ENCODE measurements at regions not wholly inside any gene's neighbourhood (a gene's known extent, or its start where the extent isn't known, plus 50 kb on each side); places are given as distances from the start of the nearest gene placed in this dataset.

DNA sequence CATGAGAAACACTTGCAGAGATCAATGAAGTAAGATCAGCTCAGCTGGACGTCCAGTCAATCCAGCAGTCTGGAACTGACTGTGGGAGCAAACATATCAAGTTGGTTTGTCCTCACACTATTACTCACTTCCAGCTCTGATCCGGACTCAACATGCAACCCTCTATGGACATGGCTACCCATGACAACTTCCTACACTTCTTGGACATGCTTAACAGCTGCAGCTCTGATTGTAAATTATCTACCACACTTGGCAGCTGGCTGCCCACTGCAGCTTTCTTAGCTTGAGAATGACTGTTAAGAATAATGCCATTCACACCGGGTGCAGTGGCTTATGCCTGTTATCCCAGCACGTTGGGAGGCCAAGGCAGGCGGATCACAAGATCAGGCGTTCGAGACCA is 429.8 kb downstream of the EPHA4 start:
- no peak for DNase-seq

DNA sequence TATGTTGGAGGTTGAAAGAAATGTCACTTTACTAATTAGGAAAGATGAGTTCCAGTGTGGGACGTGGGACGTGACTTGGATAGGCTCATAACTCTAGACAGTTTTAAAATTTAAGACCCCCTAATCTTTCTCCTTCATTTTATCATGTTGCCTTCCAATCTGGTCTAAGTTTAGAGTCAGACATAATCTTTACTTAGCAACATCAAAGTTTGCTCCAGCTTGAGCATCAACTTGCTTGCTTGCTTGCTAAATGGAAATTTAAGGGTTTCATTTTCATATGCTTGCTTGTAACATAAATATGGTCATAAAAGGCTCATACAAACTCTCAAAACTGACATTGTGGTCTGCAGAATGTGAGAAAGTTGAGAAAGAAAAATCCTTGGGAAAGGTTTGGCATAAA is 428.9 kb downstream of the EPHA4 start:
- DNase-seq = no peak

DNA sequence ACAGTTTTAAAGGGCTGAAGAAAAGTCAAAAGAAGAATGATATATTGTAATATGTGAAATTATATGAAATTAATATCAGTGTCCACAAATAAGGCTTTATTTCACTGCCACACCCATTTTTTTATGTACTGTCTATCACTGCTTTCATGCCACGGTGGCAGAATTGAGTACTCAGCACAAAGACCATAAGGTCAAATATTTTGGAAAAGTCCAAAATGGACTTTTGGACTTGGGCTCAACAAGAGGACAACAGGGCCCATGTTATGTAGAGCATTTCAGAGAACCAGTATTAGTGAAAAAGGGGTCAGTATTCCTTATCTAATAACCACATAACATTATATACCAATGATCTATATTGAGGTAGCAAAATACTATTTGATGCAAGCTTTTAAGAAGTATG is 427.2 kb downstream of the EPHA4 start:
- DNase-seq = no peak

DNA sequence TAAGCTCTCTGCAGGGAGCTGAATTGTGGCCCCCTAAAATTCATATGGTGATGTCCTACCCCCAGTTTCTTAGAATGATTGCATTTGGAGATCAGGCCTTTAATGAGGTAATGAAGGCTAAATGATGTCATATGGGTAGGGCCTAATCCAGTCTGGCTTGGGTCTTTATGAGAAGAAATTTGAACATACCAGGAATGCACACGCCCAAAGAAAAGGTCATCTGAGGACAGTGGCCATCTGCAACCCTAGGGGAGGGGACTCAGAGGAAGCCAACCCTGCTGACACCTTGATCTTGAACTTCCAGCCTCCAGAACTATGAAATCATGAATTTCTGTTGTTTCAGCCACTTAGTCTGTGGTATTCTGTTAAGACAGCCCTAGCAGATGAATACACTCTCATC is 426.7 kb downstream of the EPHA4 start:
- no peak for DNase-seq

DNA sequence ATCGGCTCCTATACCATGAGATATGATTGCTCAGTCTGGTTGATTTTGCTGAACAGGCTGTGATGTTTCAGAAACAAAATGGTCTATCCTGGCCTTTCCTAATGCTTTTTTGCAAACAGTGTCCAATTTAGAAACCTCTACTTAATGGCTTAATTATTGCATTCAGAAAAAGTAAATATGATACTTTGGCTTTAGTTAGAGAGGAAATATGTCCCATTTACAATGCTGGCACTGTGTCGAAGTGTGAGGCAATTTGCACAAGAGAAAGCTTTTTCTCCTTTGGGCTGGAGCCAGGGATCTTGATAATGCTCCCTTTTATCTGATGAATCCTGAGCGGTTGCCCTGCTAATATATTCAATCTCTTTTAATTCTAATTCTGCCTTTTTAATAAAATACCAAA is 418.9 kb downstream of the EPHA4 start:
- DNase-seq = no peak

DNA sequence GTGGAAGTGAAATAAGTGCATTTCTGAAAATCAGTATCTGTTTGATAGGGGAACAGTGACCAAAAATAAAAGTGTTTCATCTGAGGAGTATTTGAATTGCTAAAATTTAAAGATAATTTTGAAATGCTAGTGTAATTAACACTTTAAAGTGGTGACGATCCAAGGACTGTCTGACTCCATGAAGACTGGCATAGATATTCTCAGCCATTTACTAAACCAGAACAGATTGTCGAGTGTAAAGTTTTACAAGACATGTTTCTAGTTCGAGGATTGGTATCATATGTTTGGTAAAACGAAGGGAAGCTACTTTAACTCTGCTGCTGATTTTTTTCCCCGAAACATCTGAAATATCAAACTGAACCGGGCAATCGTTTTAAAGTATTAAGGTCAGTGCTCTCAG is 417.9 kb downstream of the EPHA4 start:
- DNase-seq = no peak

DNA sequence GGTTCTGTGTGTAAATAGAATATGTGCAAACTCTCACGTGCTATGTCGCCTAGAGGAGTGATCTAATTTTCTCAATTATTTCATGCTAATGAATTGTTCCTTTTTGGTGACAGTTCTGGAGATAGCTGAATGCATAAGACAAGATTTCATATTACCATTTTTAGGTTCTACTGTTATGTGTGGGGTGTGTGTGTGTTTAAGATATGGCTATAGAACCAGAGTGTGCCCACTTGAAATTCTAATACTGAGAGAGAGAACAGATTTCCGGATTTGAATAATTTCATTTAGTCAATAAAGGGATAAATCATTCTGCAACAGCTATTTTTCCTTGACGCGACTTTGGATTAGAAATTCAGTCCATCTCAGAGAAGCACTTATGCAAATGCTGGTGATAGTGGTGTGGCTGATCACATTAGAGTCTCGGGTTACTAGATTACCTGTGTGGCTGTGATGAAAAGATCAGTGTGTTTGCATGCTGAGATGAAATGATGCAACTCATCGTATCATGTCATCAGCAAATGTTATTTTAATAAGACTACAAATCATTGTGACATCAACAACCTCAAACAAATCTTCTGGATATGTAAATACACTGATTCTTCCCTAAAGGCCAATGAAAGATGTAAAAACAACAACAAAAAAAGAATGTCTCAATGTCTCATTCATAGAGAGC is 415.9 kb downstream of the EPHA4 start:
- no peak for DNase-seq

DNA sequence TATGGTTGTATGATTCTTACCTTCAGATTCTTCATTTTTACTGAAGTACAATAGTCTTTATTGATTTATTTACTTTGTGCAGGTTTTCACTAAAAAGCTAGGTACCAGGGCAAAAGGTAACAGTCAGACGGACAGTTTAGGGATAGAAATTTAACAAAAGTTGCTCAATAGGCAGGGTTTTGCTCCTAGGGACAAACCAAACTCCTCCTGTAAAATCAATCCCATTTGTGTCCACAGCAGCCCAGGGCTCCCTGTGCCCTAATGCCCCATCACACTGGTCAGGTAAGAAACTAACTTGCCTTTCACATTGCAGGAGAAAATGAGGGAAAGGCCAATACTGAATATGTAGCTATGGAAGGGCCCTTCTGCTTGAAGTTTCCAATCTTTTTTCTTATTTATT is 410.9 kb downstream of the EPHA4 start:
- no peak for DNase-seq

DNA sequence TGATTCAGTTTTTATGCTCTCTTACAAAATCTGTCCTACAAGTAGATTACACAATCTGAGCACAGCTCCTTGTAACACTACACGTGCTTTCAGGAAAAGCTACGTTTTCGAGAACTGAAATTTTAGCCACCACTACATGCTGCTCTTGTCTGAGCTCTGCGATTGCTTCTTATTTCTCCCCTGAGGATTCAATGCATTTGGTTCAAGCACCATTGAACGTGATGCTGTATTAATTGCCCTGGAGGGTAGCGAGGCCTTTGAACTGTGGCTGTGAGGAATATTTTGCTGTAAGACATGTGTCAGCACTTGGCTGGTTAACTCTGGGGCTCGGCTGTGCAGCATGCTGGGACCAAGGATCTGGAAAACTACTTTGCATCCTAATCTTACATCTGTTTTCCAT is 405.8 kb downstream of the EPHA4 start:
- DNase-seq = no peak

DNA sequence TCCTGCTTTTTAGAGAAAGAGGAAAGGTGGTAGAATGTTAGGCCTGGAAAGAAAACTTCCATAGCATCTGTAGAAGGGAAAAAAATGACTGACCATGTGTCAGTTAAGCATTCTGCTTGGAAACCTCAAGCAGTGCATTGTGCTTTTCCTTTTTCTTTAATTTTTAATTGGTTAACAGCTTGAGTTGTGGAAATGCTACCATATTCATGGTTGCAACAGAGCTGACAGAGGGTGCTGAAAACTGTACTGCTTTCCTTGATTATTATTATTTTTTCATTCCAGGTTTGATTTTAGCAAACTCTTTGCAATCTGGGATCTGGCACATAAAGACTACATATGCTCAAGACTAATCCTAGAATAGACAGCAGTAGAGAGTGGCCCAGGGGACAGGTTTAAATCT is 404.5 kb downstream of the EPHA4 start:
- DNase-seq = no peak

DNA sequence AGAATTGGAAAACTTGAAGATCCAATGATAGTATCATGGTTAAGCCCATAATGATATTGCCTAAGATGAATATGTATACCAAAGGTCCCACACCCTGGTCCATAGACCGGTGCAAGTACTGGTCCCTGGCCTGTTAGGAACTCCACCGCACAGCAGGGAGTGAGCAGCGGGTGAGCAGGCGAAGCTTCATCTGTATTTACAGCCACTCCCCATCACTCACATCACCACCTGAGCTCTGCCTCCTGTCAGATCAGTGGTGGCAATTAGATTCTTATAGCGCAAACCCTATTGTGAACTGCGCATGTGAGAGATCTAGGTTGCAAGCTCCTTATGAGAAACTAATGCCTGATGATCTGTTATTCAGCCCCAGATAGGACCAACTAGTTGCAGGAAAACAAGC is 402.4 kb downstream of the EPHA4 start:
- no peak for DNase-seq

DNA sequence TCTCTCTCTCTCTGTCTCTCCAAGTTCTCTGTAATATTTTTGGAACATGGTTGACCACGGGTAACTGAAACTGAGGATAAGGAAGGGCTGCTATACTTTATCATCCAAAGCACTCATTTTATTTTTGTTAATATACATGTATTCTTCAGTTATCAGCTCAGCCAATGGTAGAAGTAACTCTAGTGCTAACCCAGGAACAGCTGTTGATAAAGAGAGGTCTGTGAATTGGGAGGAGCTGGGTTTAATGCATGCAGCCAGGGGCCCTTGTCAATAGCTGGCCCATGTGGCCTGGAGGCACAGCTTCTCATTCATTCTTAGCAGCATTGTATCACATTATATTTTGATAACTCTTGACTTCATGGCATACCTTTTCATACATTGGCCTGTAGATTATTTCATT is 401.6 kb downstream of the EPHA4 start:
- DNase-seq = no peak

DNA sequence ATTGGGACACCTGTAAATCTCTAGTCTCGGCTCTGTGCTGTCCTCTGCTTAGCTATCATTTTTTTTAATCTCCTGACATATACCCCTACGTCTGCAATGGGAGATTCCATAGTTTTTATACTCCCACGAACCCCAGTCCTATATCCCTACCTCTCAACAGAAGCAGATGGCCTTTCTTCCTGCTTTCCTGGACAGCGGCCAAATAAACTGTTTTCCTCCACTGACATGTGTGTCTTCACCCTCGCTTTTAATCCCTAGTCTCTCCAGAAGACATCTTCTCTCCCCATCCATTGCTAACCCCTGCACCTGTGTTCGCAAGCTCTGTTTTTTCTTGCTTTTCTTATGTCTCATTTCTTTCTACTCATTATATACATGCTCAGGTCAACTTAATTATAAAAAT is 395.4 kb downstream of the EPHA4 start:
- no peak for DNase-seq

DNA sequence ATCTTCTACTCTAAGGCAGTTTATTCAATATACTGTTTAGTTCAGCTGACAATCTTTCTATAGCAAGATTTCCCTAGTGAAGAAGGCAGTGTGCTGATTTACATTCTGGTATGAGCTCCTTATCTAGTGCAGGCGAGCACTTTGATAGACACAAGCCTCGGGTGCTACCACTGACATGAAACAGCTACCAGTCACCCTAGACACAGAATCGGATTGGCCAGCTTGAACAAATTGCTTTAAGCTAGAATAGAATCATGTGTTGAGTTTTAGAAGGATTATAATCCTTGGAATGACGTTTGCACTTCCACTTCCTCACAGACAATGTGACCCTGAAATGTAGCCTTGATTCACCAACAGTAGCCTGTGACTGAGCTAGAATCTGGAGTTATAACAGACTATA is 394.0 kb downstream of the EPHA4 start:
- no peak for DNase-seq

DNA sequence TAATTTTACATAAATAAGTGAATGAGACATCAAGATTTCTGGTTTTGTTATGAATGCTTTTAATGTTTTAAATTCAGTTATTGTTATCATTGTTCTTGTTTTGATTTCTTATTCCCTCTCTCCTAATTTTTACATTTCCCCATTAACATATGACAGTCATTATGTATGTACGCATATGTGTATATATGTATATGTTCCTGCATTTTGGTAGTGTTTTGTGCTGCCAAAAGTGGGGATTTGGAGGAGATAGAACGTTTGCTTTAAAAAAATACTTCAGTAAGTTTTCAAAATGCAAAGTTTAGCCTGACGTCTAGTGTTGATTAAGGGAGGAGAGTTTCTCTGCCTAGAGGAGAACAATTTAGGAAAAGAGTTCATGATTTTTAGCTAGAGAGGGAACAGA is 385.2 kb downstream of the EPHA4 start:
- DNase-seq = no peak

DNA sequence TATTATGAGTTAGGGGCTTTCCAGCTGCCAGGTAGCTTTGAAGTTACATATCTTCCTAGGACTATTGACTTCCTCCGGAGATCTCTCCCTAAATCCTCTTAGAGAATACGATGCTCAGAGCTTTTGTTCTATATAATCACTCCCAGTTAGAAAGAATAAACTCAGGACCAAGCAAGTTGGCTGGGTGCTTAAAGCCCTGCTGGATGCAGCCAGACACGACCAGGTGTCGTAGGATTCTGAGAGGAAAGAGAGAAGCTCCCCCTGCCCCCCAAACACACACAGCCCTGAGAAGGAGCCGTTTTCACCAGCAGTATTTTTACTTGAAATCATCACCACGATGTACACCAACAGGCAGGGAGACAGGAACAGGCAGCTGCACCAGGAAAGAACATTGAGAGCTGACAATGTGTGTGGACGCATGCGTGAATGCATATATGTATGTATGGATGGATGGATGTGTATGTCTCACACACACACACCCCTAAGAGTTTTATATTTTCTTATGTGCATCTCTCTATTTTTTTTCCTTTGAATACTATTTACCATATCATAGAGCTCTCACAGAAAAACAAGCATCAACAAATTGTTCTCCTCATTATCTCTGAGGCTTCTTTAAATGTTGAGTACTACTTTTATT is 382.6 kb downstream of the EPHA4 start:
- no peak for DNase-seq

DNA sequence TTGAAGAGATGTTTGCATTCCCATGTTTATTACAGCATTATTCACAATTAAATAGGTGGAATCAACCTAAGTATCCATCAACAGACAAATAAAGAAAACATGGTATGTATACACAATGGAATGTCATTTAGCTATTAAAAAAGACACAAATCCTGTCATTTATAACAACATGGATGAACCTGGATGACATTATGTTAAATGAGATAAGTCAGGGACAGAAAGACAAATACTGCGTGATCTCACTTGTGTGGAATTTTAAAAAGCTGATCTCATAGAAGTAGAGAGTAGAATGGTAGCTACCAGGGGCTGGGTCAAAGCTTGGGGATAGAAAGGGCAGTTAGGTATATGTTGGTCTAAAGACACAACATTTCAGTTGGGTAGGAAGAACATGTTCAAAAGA is 376.3 kb downstream of the EPHA4 start:
- no peak for DNase-seq

DNA sequence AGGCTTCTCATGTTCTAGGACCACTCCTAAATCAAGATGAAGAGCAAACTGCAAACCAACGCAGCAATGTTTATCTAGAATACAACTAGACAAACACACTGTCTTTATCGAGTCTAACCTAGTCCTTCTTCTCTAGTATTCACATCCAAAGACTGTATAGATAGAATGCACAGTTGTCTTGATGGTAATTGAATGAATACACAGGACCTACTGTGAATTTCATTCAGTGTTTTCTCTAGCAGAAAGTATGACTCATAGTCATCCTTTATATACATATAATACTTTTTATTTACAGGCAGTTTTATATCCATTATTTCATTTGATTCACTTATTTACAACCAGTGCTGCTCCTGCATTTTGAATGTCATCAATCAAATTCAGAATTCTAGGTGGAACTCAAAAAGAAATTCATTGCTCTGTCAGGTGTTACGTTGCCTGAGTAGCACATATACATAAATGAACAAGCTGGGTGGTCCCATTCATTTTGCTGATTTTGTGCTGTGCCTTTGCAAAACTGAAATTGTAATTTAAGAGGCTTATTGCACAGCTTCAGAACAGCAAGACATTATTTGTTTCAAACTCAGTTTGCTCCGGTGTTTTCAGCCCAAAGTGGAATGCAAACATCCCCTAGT is 374.8 kb downstream of the EPHA4 start:
- no peak for DNase-seq

DNA sequence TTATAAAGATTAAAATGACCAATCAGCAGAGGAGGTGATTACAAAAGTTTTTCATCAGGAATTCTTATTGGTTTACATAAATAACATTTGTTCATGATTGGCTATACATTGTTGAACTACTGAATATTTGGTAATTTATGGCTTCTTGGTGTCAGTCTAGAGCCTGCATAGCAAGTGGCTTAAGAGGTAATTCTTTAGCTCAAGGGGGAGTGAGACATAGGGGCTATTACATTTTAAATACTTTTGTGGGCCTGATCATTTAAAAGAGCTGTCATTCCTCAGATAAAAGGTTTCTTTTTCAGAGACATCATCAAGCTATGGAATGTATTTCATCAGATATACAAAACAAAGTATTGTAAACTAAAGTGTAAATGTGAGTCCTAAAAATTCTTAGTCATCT is 373.8 kb downstream of the EPHA4 start:
- no peak for DNase-seq

DNA sequence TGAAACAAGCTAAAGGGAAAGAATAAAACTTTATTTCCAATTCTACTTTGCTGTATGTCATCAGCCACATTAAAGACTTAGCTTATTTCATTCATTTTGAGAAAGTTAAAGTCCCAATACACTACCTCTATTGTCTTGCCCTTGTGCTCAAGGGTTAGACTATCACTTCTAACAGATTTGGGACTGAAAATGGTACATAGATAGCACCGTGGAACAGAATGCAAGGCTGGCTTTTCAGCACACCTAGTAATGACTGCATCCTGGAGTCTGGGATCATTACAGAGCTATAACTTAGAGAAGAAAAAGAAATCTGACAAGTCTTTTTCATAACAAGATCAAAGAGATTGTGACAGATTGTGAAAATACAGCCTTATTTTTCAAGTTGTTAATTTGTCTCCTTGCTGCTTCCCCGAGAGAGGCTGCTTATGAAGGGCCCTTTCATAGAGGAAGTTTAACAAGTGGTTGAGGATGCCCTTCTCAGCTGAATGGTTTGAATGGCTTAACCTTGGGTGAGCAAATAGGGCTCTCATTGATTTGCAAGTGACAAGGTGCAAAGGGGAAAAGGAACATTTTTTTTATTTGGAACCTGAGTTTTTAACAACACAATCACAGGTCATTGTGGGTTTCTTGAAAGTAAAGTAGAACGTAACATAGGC is 371.8 kb downstream of the EPHA4 start:
- DNase-seq = no peak

DNA sequence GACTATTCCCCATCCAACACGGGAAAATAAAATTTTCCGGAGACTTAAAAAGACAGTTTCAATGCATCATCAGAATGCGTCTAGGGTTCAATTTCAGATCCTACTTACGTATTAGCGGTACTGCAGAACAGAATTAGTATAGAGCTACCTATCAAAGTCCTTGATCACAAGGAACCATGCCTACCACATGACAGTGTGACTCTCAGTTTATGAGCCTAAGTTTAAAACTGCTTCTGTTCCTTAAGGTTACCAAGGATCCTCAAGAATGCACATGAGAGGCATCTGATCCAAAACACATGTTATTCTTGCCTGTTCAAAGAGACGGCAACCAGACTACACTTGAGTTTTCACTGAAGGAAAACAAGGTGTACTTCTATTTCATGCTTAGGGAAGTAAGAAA is 369.7 kb downstream of the EPHA4 start:
- no peak for DNase-seq

DNA sequence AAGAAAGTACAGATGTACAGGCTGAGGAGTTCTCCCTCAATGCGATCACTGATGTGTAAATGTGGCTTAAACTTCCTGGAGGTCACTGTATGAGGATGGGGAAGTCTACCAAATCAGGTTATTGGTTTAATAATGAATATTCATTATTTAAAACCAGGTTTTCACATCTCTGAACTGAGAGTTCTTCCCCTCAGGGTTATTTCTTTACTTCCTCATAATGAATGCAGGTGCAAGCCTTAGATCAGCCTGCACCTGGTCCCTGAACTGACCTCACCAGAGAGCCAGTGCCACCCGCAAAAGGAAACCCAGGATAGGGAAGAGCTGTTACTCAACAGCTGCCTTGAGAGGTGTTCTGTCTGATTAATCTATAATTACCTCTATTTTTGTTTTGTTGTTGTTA is 369.0 kb downstream of the EPHA4 start:
- DNase-seq = no peak

DNA sequence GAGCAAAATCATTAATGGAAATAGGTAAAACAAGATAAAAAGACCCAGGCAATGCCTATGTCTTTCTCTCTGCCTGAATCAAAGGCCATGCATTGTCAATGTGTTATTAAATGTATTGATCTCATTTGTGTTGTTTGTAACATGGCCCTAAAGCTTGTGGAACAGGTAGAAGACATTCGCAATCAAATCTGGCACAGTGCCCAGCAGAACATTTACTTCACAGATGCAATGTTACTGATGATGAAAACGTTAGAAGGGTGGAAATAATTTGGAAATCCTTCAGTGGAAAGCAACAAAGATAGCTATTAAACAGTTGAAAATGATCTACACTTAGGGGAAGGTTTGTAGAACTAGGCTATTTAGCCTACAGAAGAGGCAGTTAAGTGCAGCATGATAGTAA is 368.2 kb downstream of the EPHA4 start:
- no peak for DNase-seq

DNA sequence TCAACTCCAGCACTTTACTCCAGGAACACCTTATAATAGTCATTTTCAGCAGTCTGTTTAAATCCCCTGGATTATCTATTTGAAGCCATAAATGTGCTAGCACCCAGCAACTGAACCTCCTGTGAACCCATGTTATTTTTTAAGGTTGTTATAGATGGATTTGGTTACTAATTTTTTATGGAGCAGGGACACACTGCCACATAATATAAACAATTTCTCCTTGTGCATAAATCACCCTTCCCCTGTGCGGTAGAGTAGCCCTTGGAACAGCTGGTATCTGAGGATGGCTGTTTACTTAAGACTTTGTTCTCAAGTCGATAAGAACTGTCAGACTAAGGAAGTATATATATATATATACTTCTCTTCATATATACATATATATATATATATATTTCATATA is 367.4 kb downstream of the EPHA4 start:
- DNase-seq = no peak
